IMR-90 (cell line): ENCODE measurements at regions not wholly inside any gene's neighbourhood (a gene's known extent, or its start where the extent isn't known, plus 50 kb on each side); places are given as distances from the start of the nearest gene placed in this dataset.

ENCODE experiments used
- CEBPB ChIP-seq: IDR thresholded peaks from 2 replicates; pipeline ENCODE4 v1.6.1; 2012; ENCODE audit warnings: low read depth, low read length, improper control_type of control experiment
- CHD1 ChIP-seq: IDR thresholded peaks from 2 replicates; pipeline ENCODE4 v1.6.1; 2012; ENCODE audit warnings: low read depth, low read length, improper control_type of control experiment
- CTCF ChIP-seq: conservative IDR thresholded peaks from 2 replicates; pipeline ENCODE4 v1.5.1; 2012; ENCODE audit warnings: mild to moderate bottlenecking, low read depth, low read length, improper control_type of control experiment
- ELK1 ChIP-seq: fragments of 150-350 bp; IDR thresholded peaks from 2 replicates; pipeline ENCODE4 v1.6.1; 2016; ENCODE audit warnings: low read depth, mild to moderate bottlenecking, low read length, moderate library complexity, borderline replicate concordance
- FOS ChIP-seq: fragments of 150-350 bp; IDR thresholded peaks from 2 replicates; pipeline ENCODE4 v1.6.1; 2016; ENCODE audit warnings: low read depth, low read length
- MAFK ChIP-seq: IDR thresholded peaks from 2 replicates; pipeline ENCODE4 v1.6.1; 2012; ENCODE audit warnings: low read depth, low read length, improper control_type of control experiment
- MXI1 ChIP-seq: IDR thresholded peaks from 2 replicates; pipeline ENCODE4 v1.6.1; 2012; ENCODE audit warnings: low read depth, mild to moderate bottlenecking, low read length, moderate library complexity, borderline replicate concordance
- POLR2A ChIP-seq: IDR thresholded peaks from 2 replicates; pipeline ENCODE4 v1.6.1; 2012; ENCODE audit warnings: mild to moderate bottlenecking, low read depth, low read length
- RAD21 ChIP-seq: IDR thresholded peaks from 2 replicates; pipeline ENCODE4 v1.6.1; 2012; ENCODE audit warnings: low read length, improper control_type of control experiment
- RCOR1 ChIP-seq: IDR thresholded peaks from 2 replicates; pipeline ENCODE4 v1.6.1; 2012; ENCODE audit warnings: mild to moderate bottlenecking, low read length, improper control_type of control experiment; ENCODE audit not compliant: insufficient replicate concordance
- RFX5 ChIP-seq: IDR thresholded peaks from 2 replicates; pipeline ENCODE4 v1.8.0; 2012; ENCODE audit warnings: low read depth, mild to moderate bottlenecking, low read length, moderate library complexity
- SMC3 ChIP-seq: fragments of 150-350 bp; IDR thresholded peaks from 2 replicates; pipeline ENCODE4 v1.6.1; 2016; ENCODE audit warnings: low read depth, mild to moderate bottlenecking, antibody characterized with exemption, low read length, moderate library complexity

- TF ChIP-seq CTCF: no peak
- no peak for TF ChIP-seq ELK1
- no peak for TF ChIP-seq RCOR1
- TF ChIP-seq CEBPB: no peak
- no peak for TF ChIP-seq SMC3
- TF ChIP-seq POLR2A: no peak
- TF ChIP-seq RFX5: no peak
- no peak for TF ChIP-seq FOS
- TF ChIP-seq RAD21: no peak
- no peak for TF ChIP-seq MXI1
- TF ChIP-seq CHD1: no peak
- TF ChIP-seq MAFK: no peak
These were observed 145.3 kb upstream of the NCAM2 start for GRCh38 chr21:20852866-20853265.
